WI38 (cell line): ENCODE measurements at regions not wholly inside any gene's neighbourhood (a gene's known extent, or its start where the extent isn't known, plus 50 kb on each side); places are given as distances from the start of the nearest gene placed in this dataset.

Experiments used
- H3K4me3 ChIP-seq: 2 replicates; pipeline ENCODE4 v1.5.1; 2011; ENCODE audit warnings: low read depth, mild to moderate bottlenecking, control low read depth, low read length
- TF ChIP-seq, protein P1 (sequence below): IDR thresholded peaks from 2 replicates; pipeline ENCODE4 v1.5.1; 2012; ENCODE audit warnings: low read depth, mild to moderate bottlenecking, control low read depth, low read length

DNA sequence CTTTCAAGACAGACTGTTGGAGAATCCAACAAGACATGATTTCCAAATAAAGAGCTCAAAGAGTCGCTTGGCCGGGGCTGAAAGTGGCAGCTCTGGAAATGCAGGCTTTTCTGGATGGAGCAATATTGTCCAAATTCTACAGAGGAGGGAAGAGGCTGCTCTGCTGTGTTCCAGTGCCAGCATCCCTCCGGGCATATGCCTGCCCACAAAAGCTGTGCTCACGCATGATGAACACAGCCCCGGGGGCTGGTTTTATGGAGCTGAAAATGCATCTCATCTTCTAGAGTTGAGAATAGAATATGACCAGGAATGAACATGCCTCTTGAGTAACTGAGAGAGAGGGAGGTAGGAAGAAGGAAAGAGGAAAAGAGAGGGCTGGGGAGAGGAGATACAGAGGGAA is 74.7 kb upstream of the TOX3 start:
- TF ChIP-seq, protein P1, sequence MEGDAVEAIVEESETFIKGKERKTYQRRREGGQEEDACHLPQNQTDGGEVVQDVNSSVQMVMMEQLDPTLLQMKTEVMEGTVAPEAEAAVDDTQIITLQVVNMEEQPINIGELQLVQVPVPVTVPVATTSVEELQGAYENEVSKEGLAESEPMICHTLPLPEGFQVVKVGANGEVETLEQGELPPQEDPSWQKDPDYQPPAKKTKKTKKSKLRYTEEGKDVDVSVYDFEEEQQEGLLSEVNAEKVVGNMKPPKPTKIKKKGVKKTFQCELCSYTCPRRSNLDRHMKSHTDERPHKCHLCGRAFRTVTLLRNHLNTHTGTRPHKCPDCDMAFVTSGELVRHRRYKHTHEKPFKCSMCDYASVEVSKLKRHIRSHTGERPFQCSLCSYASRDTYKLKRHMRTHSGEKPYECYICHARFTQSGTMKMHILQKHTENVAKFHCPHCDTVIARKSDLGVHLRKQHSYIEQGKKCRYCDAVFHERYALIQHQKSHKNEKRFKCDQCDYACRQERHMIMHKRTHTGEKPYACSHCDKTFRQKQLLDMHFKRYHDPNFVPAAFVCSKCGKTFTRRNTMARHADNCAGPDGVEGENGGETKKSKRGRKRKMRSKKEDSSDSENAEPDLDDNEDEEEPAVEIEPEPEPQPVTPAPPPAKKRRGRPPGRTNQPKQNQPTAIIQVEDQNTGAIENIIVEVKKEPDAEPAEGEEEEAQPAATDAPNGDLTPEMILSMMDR, result no peak
- H3K4me3 ChIP-seq, result no peak overlapping the region

DNA sequence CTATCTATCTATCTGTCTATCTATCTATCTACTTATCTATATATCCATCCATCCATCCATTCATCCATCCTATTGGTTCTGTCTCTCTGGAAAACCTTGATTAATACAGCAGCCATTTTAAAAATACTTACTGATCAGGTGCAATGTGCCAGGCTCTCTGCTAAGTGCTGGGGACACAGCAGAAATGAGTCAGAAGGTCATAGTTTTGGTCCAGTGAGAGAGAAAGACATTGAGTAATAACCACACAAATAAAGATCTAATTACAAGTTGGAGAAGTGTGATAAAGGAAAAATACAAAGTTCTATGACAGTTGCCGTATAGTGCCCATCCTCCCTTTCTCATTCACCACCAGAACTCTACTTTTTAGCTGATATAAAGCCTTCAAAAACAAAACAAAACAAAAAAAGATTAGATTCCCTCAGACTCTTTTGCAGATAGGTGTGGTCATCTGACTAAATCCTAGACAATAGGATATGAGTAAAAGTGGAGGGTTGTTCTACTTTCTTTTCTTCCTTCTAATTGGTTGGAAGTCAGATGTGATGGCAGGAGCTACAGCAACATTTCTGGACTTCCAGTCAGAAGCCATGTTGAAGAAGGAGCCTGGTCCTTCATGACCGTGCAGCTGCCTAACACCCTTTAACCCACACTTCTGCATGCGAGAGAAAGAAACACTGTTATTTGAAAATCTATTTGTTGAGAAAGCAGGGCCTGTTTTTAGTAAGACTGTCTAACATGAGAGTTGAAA is 72.0 kb upstream of the TOX3 start:
- TF ChIP-seq, protein P1, result no peak
- H3K4me3 ChIP-seq, result no peak overlapping the region

DNA sequence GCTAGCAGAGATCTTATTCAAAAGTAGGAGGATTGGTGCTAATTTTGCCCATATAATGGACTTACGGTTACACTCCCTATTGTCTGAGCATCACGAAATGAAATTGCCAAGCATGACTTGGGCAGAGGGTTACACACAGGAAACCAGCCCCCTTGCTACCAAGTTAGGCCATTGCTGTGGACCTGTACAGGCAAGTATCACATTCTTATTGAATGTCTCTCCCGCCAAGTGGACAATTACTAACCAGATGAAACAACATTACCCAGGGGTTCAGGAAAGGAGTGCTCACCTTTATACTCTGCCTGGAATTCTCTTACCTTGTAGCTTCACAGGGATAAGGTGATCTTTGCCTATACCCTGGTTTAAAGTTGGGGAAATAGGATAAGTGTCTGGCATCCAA is 70.6 kb upstream of the TOX3 start:
- no peak overlapping the region for H3K4me3 ChIP-seq
- TF ChIP-seq, protein P1, result no peak

DNA sequence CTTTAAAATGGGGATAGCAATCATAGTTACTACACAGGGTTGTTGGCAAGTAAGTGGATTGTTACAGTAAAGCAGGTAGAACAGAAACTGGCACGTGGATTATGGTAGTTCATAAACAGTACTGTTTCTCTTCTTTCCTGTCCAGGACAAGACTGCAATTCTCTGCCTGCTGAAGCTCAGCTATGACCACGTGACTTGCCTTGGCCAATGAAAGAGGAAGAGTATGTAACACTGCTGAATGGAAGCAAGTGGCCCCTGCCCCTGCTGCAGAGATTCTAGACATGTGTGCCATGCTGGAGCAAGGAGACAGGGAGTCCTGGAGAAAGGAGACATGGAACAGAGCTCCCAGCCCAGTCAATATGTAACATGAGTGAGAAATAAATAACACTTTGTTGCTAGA is 66.6 kb upstream of the TOX3 start:
- no peak overlapping the region for H3K4me3 ChIP-seq
- TF ChIP-seq, protein P1, result no peak

DNA sequence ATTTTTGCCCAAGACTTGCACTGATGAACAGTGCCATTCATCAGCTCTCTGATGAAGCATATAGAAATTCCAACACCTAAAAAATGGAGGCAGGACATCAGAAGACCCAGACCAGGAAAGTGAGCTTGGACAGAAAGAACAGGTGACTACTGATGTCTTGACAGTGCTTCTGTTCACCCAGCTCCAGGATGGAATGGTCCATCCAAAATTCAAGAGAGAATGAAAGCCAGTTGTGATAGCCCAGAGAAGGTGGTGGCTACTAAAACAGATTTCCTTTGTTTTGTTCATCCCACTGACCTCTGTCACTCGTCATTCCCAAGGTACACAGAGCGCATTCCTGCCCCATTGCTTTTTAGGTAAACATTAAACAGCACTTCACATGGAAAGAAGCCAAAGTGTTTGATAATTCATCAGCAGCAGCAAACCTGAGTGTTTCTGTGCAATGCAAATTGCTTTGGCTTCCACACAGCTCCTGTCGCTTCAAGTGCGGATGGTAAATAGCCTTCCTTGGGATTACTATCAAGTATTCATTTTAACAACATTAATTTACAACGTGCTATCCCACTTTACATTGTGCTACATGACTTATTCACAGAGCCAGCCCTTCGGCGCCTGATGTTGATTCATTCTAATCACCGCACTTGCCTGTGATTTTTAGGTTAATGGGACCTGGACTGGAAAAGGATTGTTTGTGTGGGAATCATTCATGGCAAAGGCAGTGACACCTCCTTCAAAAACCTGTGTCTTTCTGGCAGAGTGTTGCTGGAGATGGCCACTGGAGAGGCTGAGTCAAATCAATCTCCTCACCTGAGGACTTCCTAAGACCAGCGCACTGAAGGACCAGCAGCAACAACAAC is 65.1 kb upstream of the TOX3 start:
- TF ChIP-seq, protein P1, result no peak
- no peak overlapping the region for H3K4me3 ChIP-seq

DNA sequence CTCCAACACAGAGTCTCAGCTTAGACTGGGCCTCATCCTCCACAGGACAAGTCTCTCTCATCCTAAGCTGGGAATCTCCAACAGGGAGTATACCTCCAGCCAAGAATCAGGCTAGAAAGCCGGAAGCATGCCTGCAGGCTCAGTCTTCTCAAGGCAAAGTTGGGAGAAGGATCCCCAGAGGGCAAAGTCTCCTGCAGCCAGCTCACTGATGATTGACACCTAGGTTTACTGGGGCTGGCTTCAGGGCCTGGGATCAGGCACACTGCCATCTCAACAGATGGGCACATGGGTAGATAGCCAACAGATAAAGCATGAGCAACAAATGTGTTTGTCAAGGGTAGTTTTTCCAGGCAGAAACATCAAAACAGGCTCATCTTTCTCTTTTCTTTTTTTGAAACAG is 56.1 kb upstream of the TOX3 start:
- no peak overlapping the region for H3K4me3 ChIP-seq

More for the DNA sequence above, 56.1 kb upstream of the TOX3 start:
- TF ChIP-seq, protein P1, result no peak
